GM19239 (cell line): ENCODE measurements at regions not wholly inside any gene's neighbourhood (a gene's known extent, or its start where the extent isn't known, plus 50 kb on each side); places are given as distances from the start of the nearest gene placed in this dataset.

Experiments used
- DNase-seq: peaks from one replicate; pipeline ENCODE4 v3.0.0; 2011; ENCODE audit warnings: low spot score; ENCODE audit not compliant: insufficient read length
- FAIRE-seq: peaks from 2 replicates; lab custom pipeline; 2011; peaks lifted over from hg19 to GRCh38; lab: Jason Lieb, UNC

- no peak for DNase-seq
- no peak for FAIRE-seq
Measured at GRCh38 chr16:62967611-62968010, 931.4 kb upstream of the CDH8 start.

- FAIRE-seq (no peak), DNase-seq (no peak)
Measured at GRCh38 chr16:62967163-62967562, 930.9 kb upstream of the CDH8 start.

- FAIRE-seq (no peak), DNase-seq (no peak)
Measured at GRCh38 chr16:62966626-62967025, 930.4 kb upstream of the CDH8 start.

- FAIRE-seq, result no peak
- no peak for DNase-seq
Measured at GRCh38 chr16:62965831-62966230, 929.6 kb upstream of the CDH8 start.

GRCh38 chr16:62963846-62964245, 927.6 kb upstream of the CDH8 start:
- DNase-seq, result no peak
- no peak for FAIRE-seq

GRCh38 chr16:62955033-62955349, 918.8 kb upstream of the CDH8 start:
- no peak for FAIRE-seq

GRCh38 chr16:62954144-62955032, 918.1 kb upstream of the CDH8 start:
- FAIRE-seq (no peak), DNase-seq (no peak)

More at GRCh38 chr16:62955033-62955349, 918.8 kb upstream of the CDH8 start:
- no peak for DNase-seq

GRCh38 chr16:62950351-62950750, 914.1 kb upstream of the CDH8 start:
- no peak for DNase-seq
- FAIRE-seq, result no peak

GRCh38 chr16:62940569-62940968, 904.3 kb upstream of the CDH8 start:
- FAIRE-seq, result no peak
- DNase-seq, result no peak

GRCh38 chr16:62939687-62940086, 903.4 kb upstream of the CDH8 start:
- no peak for FAIRE-seq
- no peak for DNase-seq

GRCh38 chr16:62933929-62934328, 897.7 kb upstream of the CDH8 start:
- DNase-seq, result no peak
- FAIRE-seq, result no peak

GRCh38 chr16:62929593-62929992, 893.4 kb upstream of the CDH8 start:
- DNase-seq, result no peak
- no peak for FAIRE-seq

- DNase-seq (no peak), FAIRE-seq (no peak)
Measured at GRCh38 chr16:62927122-62927521, 890.9 kb upstream of the CDH8 start.

- DNase-seq (no peak), FAIRE-seq (no peak)
Measured at GRCh38 chr16:62926121-62926801, 890.0 kb upstream of the CDH8 start.

GRCh38 chr16:62921904-62922303, 885.7 kb upstream of the CDH8 start:
- FAIRE-seq, result no peak
- no peak for DNase-seq

GRCh38 chr16:62913924-62914323, 877.7 kb upstream of the CDH8 start:
- DNase-seq (no peak), FAIRE-seq (no peak)

GRCh38 chr16:62913333-62913732, 877.1 kb upstream of the CDH8 start:
- DNase-seq (no peak), FAIRE-seq (no peak)

GRCh38 chr16:62909597-62909996, 873.4 kb upstream of the CDH8 start:
- FAIRE-seq (no peak), DNase-seq (no peak)

GRCh38 chr16:62907562-62907961, 871.3 kb upstream of the CDH8 start:
- FAIRE-seq (no peak), DNase-seq (no peak)

GRCh38 chr16:62903961-62904502, 867.8 kb upstream of the CDH8 start:
- no peak for FAIRE-seq

GRCh38 chr16:62899737-62900136, 863.5 kb upstream of the CDH8 start:
- FAIRE-seq (no peak), DNase-seq (no peak)

More at GRCh38 chr16:62903961-62904502, 867.8 kb upstream of the CDH8 start:
- no peak for DNase-seq
